K562 (cell line): ENCODE measurements at regions not wholly inside any gene's neighbourhood (a gene's known extent, or its start where the extent isn't known, plus 50 kb on each side); places are given as distances from the start of the nearest gene placed in this dataset.

Experiments used
- ATAC-seq: fragments of 200-7000 bp; cut with Tn5 transposase; 3 replicates; pipeline ENCODE4 v1.9.1; 2020; ENCODE audit warnings: moderate library complexity
- BruUV-seq: library from RNA; stranded (reverse); fragments of 400-500 nt; replicated peaks from 2 replicates; lab custom pipeline; 2021; lab: Mats Ljungman, UMichigan
- CTCF ChIA-PET: fragments of 300-600 bp; formaldehyde crosslinking; extraction: SDS; loops from one replicate; lab custom pipeline; 2021; ENCODE audit warnings: low intra/inter-chr PET ratio; lab: Yijun Ruan, JAX
- POLR2A ChIA-PET: fragments of 300-600, 350-650 bp; sonication (Branson Sonifier 250); formaldehyde crosslinking; extraction: SDS; loops from one replicate; lab custom pipeline; 2021; ENCODE audit warnings: antibody characterized with exemption, inconsistent platforms; lab: Yijun Ruan, JAX
- DNase-seq, 4 experiments: peaks; one replicate each; pipeline versions ENCODE4 v3.0.0 to v3.0.0-alpha.2; 2011 to 2018; ENCODE audit warnings: low spot score in 3 of 4, mixed read lengths in 3 of 4; ENCODE audit errors: extremely low read depth in 1 of 4
- FAIRE-seq: peaks from 2 replicates; lab custom pipeline; 2011; peaks lifted over from hg19 to GRCh38; lab: Jason Lieb, UNC
- H2AFZ ChIP-seq: 2 replicates; pipeline ENCODE4 v1.6.0; 2011; ENCODE audit warnings: low read depth, low read length, control low read depth, inconsistent platforms
- H3K27ac ChIP-seq: fragments of 200-600 bp; 3 replicates; pipeline ENCODE4 v1.8.0; 2011; ENCODE audit warnings: low read depth, mild to moderate bottlenecking, control low read depth, inconsistent platforms, low read length, moderate library complexity, mixed read lengths; ENCODE audit errors: extremely low read depth
- H3K27me3 ChIP-seq, 2 experiments: fragments of 300-600 bp in 1 of 2; 2 replicates in 1 of 2; 3 replicates in 1 of 2; pipeline versions ENCODE4 v1.6.0 to v1.8.0; 2011; ENCODE audit warnings: inconsistent platforms in 2 of 2, low read length in 2 of 2, mild to moderate bottlenecking in 1 of 2, mixed read lengths in 1 of 2, moderate library complexity in 1 of 2; ENCODE audit not compliant: control insufficient read depth in 2 of 2, insufficient read depth in 2 of 2
- H3K36me3 ChIP-seq: fragments of 300-600 bp; 3 replicates; pipeline ENCODE4 v1.8.0; 2011; ENCODE audit warnings: mild to moderate bottlenecking, low read length, inconsistent platforms; ENCODE audit not compliant: control insufficient read depth, insufficient read depth
- H3K4me1 ChIP-seq, 2 experiments: fragments of 200-600 bp in 1 of 2; replicated peaks in 1 of 2; 2 replicates in 1 of 2; 3 replicates in 1 of 2; pipeline versions ENCODE4 v1.5.1 to v1.8.0; 2011; ENCODE audit warnings: inconsistent platforms in 2 of 2, low read length in 2 of 2, mild to moderate bottlenecking in 1 of 2, mixed read lengths in 1 of 2, moderate library complexity in 1 of 2; ENCODE audit not compliant: control insufficient read depth in 2 of 2, insufficient read depth in 2 of 2
- H3K4me2 ChIP-seq: 2 replicates; pipeline ENCODE4 v1.6.1; 2011; ENCODE audit warnings: low read length, control low read depth, inconsistent platforms, mixed read lengths; ENCODE audit not compliant: insufficient read depth
- H3K4me3 ChIP-seq: fragments of 200-600 bp; sonication (generic), shearing (Covaris generic); 2 replicates; pipeline ENCODE4 v1.5.1; 2016; ENCODE audit warnings: control low read depth, inconsistent platforms
- H3K79me2 ChIP-seq: fragments of 200-600 bp; 3 replicates; pipeline ENCODE4 v1.8.0; 2011; ENCODE audit warnings: low read length, inconsistent platforms; ENCODE audit not compliant: control insufficient read depth, insufficient read depth
- H3K9ac ChIP-seq, 2 experiments: 2 replicates each; pipeline versions ENCODE4 v1.6.0 to v1.6.1; 2011; ENCODE audit warnings: low read depth in 2 of 2, low read length in 2 of 2, control low read depth in 1 of 2, inconsistent platforms in 1 of 2, mild to moderate bottlenecking in 1 of 2, mixed read lengths in 1 of 2; ENCODE audit not compliant: insufficient read depth in 1 of 2
- H3K9me1 ChIP-seq: one replicate; pipeline ENCODE4 v1.6.0; 2011; ENCODE audit warnings: inconsistent platforms, mild to moderate bottlenecking, low read length, moderate library complexity; ENCODE audit not compliant: control insufficient read depth, insufficient read depth
- H3K9me3 ChIP-seq: replicated peaks from 2 replicates; pipeline ENCODE4 v1.5.1; 2011; ENCODE audit warnings: low read depth, low read length, inconsistent platforms; ENCODE audit not compliant: control insufficient read depth, insufficient read depth
- H4K20me1 ChIP-seq: replicated peaks from 2 replicates; pipeline ENCODE4 v1.6.1; 2011; ENCODE audit warnings: low read length, inconsistent platforms, mixed read lengths; ENCODE audit not compliant: control insufficient read depth, insufficient read depth
- BRCA1 ChIP-seq, 2 experiments: fragments of 450-650 bp in 1 of 2; sonication (generic) in 1 of 2; formaldehyde crosslinking in 1 of 2; IDR thresholded peaks; 2 replicates each; pipeline versions ENCODE4 v1.5.0 to v1.6.1; 2017 to 2020; ENCODE audit warnings: mild to moderate bottlenecking in 1 of 2, missing genetic modification reagents in 1 of 2
- DNMT1 ChIP-seq: fragments of 450-650 bp; IDR thresholded peaks from 2 replicates; pipeline ENCODE4 v1.6.1; 2016; ENCODE audit warnings: antibody characterized with exemption, mild to moderate bottlenecking
- GTF2A2 ChIP-seq: IDR thresholded peaks from 2 replicates; pipeline ENCODE4 v1.6.1; 2016; ENCODE audit warnings: mild to moderate bottlenecking, missing genetic modification characterization, missing compliant biosample characterization
- GTF2E2 ChIP-seq: fragments of 200-800 bp; sonication (Bioruptor generic); IDR thresholded peaks from 2 replicates; pipeline ENCODE4 v1.6.1; 2016; ENCODE audit warnings: missing genetic modification characterization, missing compliant biosample characterization
- HDAC1 ChIP-seq, 2 experiments: fragments of 450-650 bp; IDR thresholded peaks; 2 replicates each; pipeline ENCODE4 v1.6.1; 2016 to 2017; ENCODE audit warnings: inconsistent platforms in 1 of 2, mild to moderate bottlenecking in 1 of 2, moderate library complexity in 1 of 2
- MAFF ChIP-seq: IDR thresholded peaks from 2 replicates; pipeline ENCODE4 v1.6.1; 2012; ENCODE audit warnings: low read length, improper control_type of control experiment
- MTF1 ChIP-seq: fragments of 250-450 bp; sonication (Bioruptor Pico); IDR thresholded peaks from 2 replicates; pipeline ENCODE4 v1.9.0; 2021; ENCODE audit warnings: moderate library complexity, mild to moderate bottlenecking, inconsistent platforms, borderline replicate concordance
- NFATC3 ChIP-seq: fragments of 450-650 bp; IDR thresholded peaks from 2 replicates; pipeline ENCODE4 v1.6.1; 2017; ENCODE audit warnings: mild to moderate bottlenecking
- NFE2 ChIP-seq: IDR thresholded peaks from 2 replicates; pipeline ENCODE4 v1.6.1; 2014; ENCODE audit warnings: antibody characterized with exemption, low read depth
- RBM34 ChIP-seq: fragments of 200-400 bp; formaldehyde crosslinking; IDR thresholded peaks from 2 replicates; pipeline ENCODE4 v1.6.1; 2018; ENCODE audit warnings: low read length, borderline replicate concordance; ENCODE audit not compliant: insufficient read depth
- SAFB ChIP-seq: fragments of 200-400 bp; formaldehyde crosslinking; IDR thresholded peaks from 2 replicates; pipeline ENCODE4 v1.6.1; 2017; ENCODE audit warnings: low read depth, low read length, borderline replicate concordance
- SP1 ChIP-seq: sonication (generic); formaldehyde crosslinking; IDR thresholded peaks from 2 replicates; pipeline ENCODE4 v1.8.1; 2022; ENCODE audit warnings: mild to moderate bottlenecking, missing genetic modification reagents
- YBX1 ChIP-seq: fragments of 450-650 bp; IDR thresholded peaks from 2 replicates; pipeline ENCODE4 v1.7.1; 2016; ENCODE audit warnings: mild to moderate bottlenecking
- ZNF277 ChIP-seq: fragments of 250-450 bp; sonication (Bioruptor Pico); IDR thresholded peaks from 2 replicates; pipeline ENCODE4 v1.8.0; 2022; ENCODE audit warnings: inconsistent platforms, mild to moderate bottlenecking, moderate library complexity, borderline replicate concordance
- ZNF639 ChIP-seq, 2 experiments: fragments of 200-800 bp in 1 of 2; sonication (Bioruptor generic) in 1 of 2; sonication (generic) in 1 of 2; formaldehyde crosslinking in 1 of 2; IDR thresholded peaks in 1 of 2; conservative IDR thresholded peaks in 1 of 2; 2 replicates each; pipeline versions ENCODE4 v1.5.0 to v1.6.1; 2016 to 2020; ENCODE audit warnings: missing compliant biosample characterization in 1 of 2, missing genetic modification characterization in 1 of 2, missing genetic modification reagents in 1 of 2
- ZZZ3 ChIP-seq: fragments of 450-650 bp; IDR thresholded peaks from 2 replicates; pipeline ENCODE4 v1.6.1; 2016; ENCODE audit warnings: antibody characterized with exemption, mild to moderate bottlenecking, moderate library complexity
- WGBS: fragments of 100-300 bp; shearing (Covaris generic); methylation state at CpG from one replicate; pipeline ENCODE4 v1.1.6; 2016; ENCODE audit warnings: low coverage, mixed read lengths; ENCODE audit not compliant: insufficient coverage; ENCODE audit errors: missing lambda C conversion rate; 5-methylcytosine and 5-hydroxymethylcytosine counted together
- in situ Hi-C: fragments of 300-500 bp; cut with MboI; formaldehyde crosslinking; loops from 4 replicates; pipeline ENCODE4 v1.15.0; 2018; ENCODE audit warnings: inconsistent platforms, mixed read lengths
- intact Hi-C: fragments of 100-400 bp; cut with micrococcal nuclease; formaldehyde crosslinking; loops from 2 replicates; pipeline ENCODE4 v1.14.2; 2022
- TF ChIP-seq, protein P1 (sequence below): IDR thresholded peaks from 3 replicates; pipeline ENCODE4 v1.6.1; 2011; ENCODE audit warnings: borderline replicate concordance, mild to moderate bottlenecking; ENCODE audit not compliant: insufficient read length, insufficient read depth
- TF ChIP-seq, protein P2 (sequence below): fragments of 250-450 bp; sonication (Bioruptor Pico); IDR thresholded peaks from 2 replicates; pipeline ENCODE4 v1.8.0; 2021; ENCODE audit warnings: moderate library complexity, mild to moderate bottlenecking, inconsistent platforms

DNA sequence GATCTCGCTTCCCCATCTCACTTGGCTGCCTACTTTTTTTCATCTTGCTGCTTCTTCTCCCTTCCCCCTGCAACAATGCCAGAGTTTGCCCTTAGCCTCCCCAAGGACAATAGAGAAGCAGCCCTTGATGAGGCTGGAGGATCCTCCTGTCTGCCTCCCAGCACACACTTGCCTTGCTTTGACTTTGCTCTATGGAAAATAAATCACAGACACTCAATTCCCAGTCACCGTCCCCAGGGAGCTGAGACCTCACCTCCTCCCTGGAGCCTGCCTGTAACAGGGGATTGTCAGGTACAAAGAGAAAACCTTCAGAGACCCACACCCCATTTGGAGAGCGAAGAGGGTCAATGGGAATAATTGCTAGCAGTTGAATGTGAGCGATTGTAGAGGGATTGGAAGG, 242.1 kb upstream of the ZNF462 start:
- Histone ChIP-seq H3K9me3 (no peaks in the 10 kb centered on the region), H3K79me2 (no peaks in the 10 kb centered on the region), H2AFZ (no peak overlapping the region), H3K4me1 (no peaks in the 10 kb centered on the region), H4K20me1 (no peaks in the 10 kb centered on the region), H3K4me2 (no peak overlapping the region), H3K27ac (no peak overlapping the region), H3K36me3 (no peaks in the 10 kb centered on the region), H3K9me1 (no peaks in the 10 kb centered on the region), H3K9ac (no peak overlapping the region), H3K4me3 (no peak overlapping the region), H3K27me3 (no peaks in the 10 kb centered on the region)
- TF ChIP-seq RBM34 (no peak), MAFF (no peak), GTF2A2 (tag) (no peak), GTF2E2 (tag) (no peak), DNMT1 (no peak), ZZZ3 (no peak), ZNF277 (CRISPR knock-in tag) (no peak), SAFB (no peak), MTF1 (no peak), NFATC3 (no peak), SP1 (CRISPR knock-in tag) (no peak), BRCA1 (IDR thresholded peaks at IDR 0.05) (no peak), BRCA1 (CRISPR knock-in tag; IDR thresholded peaks at IDR 0.05) (no peak), YBX1 (no peak), NFE2 (no peak), ZNF639 (CRISPR knock-in tag; conservative IDR thresholded peaks at IDR 0.05 in 1 of 2, IDR thresholded peaks at IDR 0.05 in 1 of 2) (no peak), HDAC1 (IDR thresholded peaks at IDR 0.05) (no peak)
- TF ChIP-seq, protein P1, sequence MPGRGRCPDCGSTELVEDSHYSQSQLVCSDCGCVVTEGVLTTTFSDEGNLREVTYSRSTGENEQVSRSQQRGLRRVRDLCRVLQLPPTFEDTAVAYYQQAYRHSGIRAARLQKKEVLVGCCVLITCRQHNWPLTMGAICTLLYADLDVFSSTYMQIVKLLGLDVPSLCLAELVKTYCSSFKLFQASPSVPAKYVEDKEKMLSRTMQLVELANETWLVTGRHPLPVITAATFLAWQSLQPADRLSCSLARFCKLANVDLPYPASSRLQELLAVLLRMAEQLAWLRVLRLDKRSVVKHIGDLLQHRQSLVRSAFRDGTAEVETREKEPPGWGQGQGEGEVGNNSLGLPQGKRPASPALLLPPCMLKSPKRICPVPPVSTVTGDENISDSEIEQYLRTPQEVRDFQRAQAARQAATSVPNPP: no peak
- TF ChIP-seq, protein P2, sequence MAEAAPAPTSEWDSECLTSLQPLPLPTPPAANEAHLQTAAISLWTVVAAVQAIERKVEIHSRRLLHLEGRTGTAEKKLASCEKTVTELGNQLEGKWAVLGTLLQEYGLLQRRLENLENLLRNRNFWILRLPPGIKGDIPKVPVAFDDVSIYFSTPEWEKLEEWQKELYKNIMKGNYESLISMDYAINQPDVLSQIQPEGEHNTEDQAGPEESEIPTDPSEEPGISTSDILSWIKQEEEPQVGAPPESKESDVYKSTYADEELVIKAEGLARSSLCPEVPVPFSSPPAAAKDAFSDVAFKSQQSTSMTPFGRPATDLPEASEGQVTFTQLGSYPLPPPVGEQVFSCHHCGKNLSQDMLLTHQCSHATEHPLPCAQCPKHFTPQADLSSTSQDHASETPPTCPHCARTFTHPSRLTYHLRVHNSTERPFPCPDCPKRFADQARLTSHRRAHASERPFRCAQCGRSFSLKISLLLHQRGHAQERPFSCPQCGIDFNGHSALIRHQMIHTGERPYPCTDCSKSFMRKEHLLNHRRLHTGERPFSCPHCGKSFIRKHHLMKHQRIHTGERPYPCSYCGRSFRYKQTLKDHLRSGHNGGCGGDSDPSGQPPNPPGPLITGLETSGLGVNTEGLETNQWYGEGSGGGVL (CRISPR knock-in tag): no peak
- WGBS: 0% methylated on average over 4 of the region's 4 CpGs
- POLR2A ChIA-PET: no interaction called here
- in situ Hi-C loops (no loop called here), intact Hi-C loops (no loop called here)
- no TSS peak for BruUV-seq
- no peak for DNase-seq
- no peak for FAIRE-seq
- ATAC-seq: no peak
- CTCF ChIA-PET: no interaction called here
